HG03135 (cell line): ENCODE measurements at regions not wholly inside any gene's neighbourhood (a gene's known extent, or its start where the extent isn't known, plus 50 kb on each side); places are given as distances from the start of the nearest gene placed in this dataset.
"Not testable (repeated sequence)": the region's sequence is repeated elsewhere in the genome, so short reads cannot be mapped to it uniquely, and the experiment has no call there.

Experiments used
- ATAC-seq: cut with Tn5 transposase; IDR thresholded peaks from one replicate; pipeline ENCODE4 v1.9.1; 2021; ENCODE audit warnings: mild to moderate bottlenecking, moderate library complexity; ENCODE audit not compliant: unreplicated experiment

- ATAC-seq = not testable (repeated sequence)
Measured at GRCh38 chr16:21533474-21533873, 65.9 kb upstream of the METTL9 start.

- not testable (repeated sequence) for ATAC-seq
Measured at GRCh38 chr16:21534561-21534960, 64.8 kb upstream of the METTL9 start.

GRCh38 chr16:21535201-21535600, 64.2 kb upstream of the METTL9 start:
- ATAC-seq = not testable (repeated sequence)

- not testable (repeated sequence) for ATAC-seq
Measured at GRCh38 chr16:21536740-21537139, 62.6 kb upstream of the METTL9 start.

- ATAC-seq = not testable (repeated sequence)
Measured at GRCh38 chr16:21537598-21537997, 61.8 kb upstream of the METTL9 start.

GRCh38 chr16:21539107-21539618, 60.2 kb upstream of the METTL9 start:
- ATAC-seq = not testable (repeated sequence)

- peak; percentile 52 for ATAC-seq
Measured at GRCh38 chr16:21540770-21541433, 58.5 kb upstream of the METTL9 start.

GRCh38 chr16:21541611-21542051, 57.7 kb upstream of the METTL9 start:
- not testable (repeated sequence) for ATAC-seq

GRCh38 chr16:21542075-21542474, 57.3 kb upstream of the METTL9 start:
- ATAC-seq = not testable (repeated sequence)

GRCh38 chr16:21542491-21543124, 56.8 kb upstream of the METTL9 start:
- not testable (repeated sequence) for ATAC-seq

- ATAC-seq = not testable (repeated sequence)
Measured at GRCh38 chr16:21543151-21543836, 56.1 kb upstream of the METTL9 start.

GRCh38 chr16:21545664-21546326, 53.6 kb upstream of the METTL9 start:
- not testable (repeated sequence) for ATAC-seq

GRCh38 chr16:21549396-21549795, 50.0 kb upstream of the METTL9 start:
- ATAC-seq = not testable (repeated sequence)
